SK-N-SH (cell line): ENCODE measurements at regions not wholly inside any gene's neighbourhood (a gene's known extent, or its start where the extent isn't known, plus 50 kb on each side); places are given as distances from the start of the nearest gene placed in this dataset.

Source experiments
- CTCF ChIA-PET: fragments of 300-600, 350-600 bp; formaldehyde crosslinking; extraction: SDS; loops from one replicate; lab custom pipeline; 2021; lab: Yijun Ruan, JAX
- POLR2A ChIA-PET: fragments of 350-600 bp; sonication (Branson Sonifier 250); formaldehyde crosslinking; extraction: SDS; loops from one replicate; lab custom pipeline; 2020; ENCODE audit warnings: antibody characterized with exemption, inconsistent platforms; lab: Yijun Ruan, JAX
- DNase-seq: peaks from one replicate; pipeline ENCODE4 v3.0.0; 2012
- H2AFZ ChIP-seq: fragments of 200-600 bp; sonication (generic); 2 replicates; pipeline ENCODE4 v1.8.1; 2016; ENCODE audit warnings: antibody characterized with exemption, mild to moderate bottlenecking, low read depth
- H3F3A ChIP-seq: fragments of 200-600 bp; sonication (generic); replicated peaks from 2 replicates; pipeline ENCODE3; 2016; ENCODE audit warnings: antibody characterized with exemption, mild to moderate bottlenecking; ENCODE audit not compliant: insufficient read depth
- H3K27ac ChIP-seq, 2 experiments: fragments of 200-500 bp in 1 of 2; fragments of 200-600 bp in 1 of 2; sonication (Bioruptor generic) in 1 of 2; sonication (generic), shearing (Covaris generic) in 1 of 2; 2 replicates each; pipeline versions ENCODE4 v1.5.1 to v1.6.1; 2014 to 2016; ENCODE audit warnings: low read depth in 2 of 2, inconsistent platforms in 1 of 2, low read length in 1 of 2, mild to moderate bottlenecking in 1 of 2, mixed read lengths in 1 of 2
- H3K27me3 ChIP-seq: fragments of 200-600 bp; sonication (generic), shearing (Covaris generic); 2 replicates; pipeline ENCODE4 v1.6.1; 2016; ENCODE audit warnings: mixed run types; ENCODE audit not compliant: insufficient read depth
- H3K36me3 ChIP-seq, 2 experiments: fragments of 200-500 bp in 1 of 2; fragments of 200-600 bp in 1 of 2; sonication (Bioruptor generic) in 1 of 2; sonication (generic) in 1 of 2; replicated peaks in 1 of 2; 2 replicates each; pipeline versions ENCODE3 to v1.5.1; 2014 to 2016; ENCODE audit warnings: low read length in 1 of 2, mild to moderate bottlenecking in 1 of 2; ENCODE audit not compliant: insufficient read depth in 2 of 2, control insufficient read depth in 1 of 2
- H3K4me1 ChIP-seq, 2 experiments: fragments of 200-500 bp in 1 of 2; fragments of 200-600 bp in 1 of 2; sonication (Bioruptor generic) in 1 of 2; sonication (generic), shearing (Covaris generic) in 1 of 2; 2 replicates each; pipeline versions ENCODE4 v1.5.1 to v1.6.1; 2014 to 2016; ENCODE audit warnings: low read depth in 1 of 2, low read length in 1 of 2, mixed run types in 1 of 2; ENCODE audit not compliant: insufficient read depth in 2 of 2, control insufficient read depth in 1 of 2
- H3K4me2 ChIP-seq: fragments of 200-600 bp; sonication (generic), shearing (Covaris generic); 2 replicates; pipeline ENCODE4 v1.6.1; 2017; ENCODE audit warnings: mixed run types
- H3K4me3 ChIP-seq, 2 experiments: fragments of 200-500 bp in 1 of 2; fragments of 200-600 bp in 1 of 2; sonication (Bioruptor generic) in 1 of 2; sonication (generic), shearing (Covaris generic) in 1 of 2; 2 replicates each; pipeline versions ENCODE4 v1.5.1 to v1.8.1; 2014 to 2016; ENCODE audit warnings: low read depth in 2 of 2, inconsistent platforms in 1 of 2, low read length in 1 of 2, mild to moderate bottlenecking in 1 of 2, mixed read lengths in 1 of 2, moderate library complexity in 1 of 2
- H3K79me2 ChIP-seq: fragments of 200-600 bp; sonication (generic); 2 replicates; pipeline ENCODE4 v1.8.1; 2017; ENCODE audit warnings: mild to moderate bottlenecking; ENCODE audit not compliant: insufficient read depth
- H3K9ac ChIP-seq: fragments of 200-600 bp; sonication (generic); 2 replicates; pipeline ENCODE4 v1.6.1; 2017; ENCODE audit warnings: mixed run types
- H3K9me2 ChIP-seq: fragments of 200-600 bp; sonication (generic); 2 replicates; pipeline ENCODE4 v1.6.1; 2017; ENCODE audit warnings: mixed run types
- H3K9me3 ChIP-seq: fragments of 200-600 bp; sonication (generic); 2 replicates; pipeline ENCODE4 v1.6.1; 2017; ENCODE audit warnings: mixed run types, mild to moderate bottlenecking, moderate library complexity
- H4K20me1 ChIP-seq: fragments of 200-600 bp; sonication (generic); 2 replicates; pipeline ENCODE4 v1.6.1; 2017; ENCODE audit warnings: mild to moderate bottlenecking, mixed run types; ENCODE audit not compliant: insufficient read depth
- CHD2 ChIP-seq: fragments of 150-350 bp; IDR thresholded peaks from 2 replicates; pipeline ENCODE4 v1.6.1; 2018; ENCODE audit warnings: low read length; ENCODE audit not compliant: partially characterized antibody
- ELF1 ChIP-seq: IDR thresholded peaks from 2 replicates; pipeline ENCODE4 v1.4.0; 2012
- EZH2phosphoT487 ChIP-seq: fragments of 200-600 bp; sonication (generic); IDR thresholded peaks from 2 replicates; pipeline ENCODE4 v1.6.1; 2017; ENCODE audit warnings: low read depth, mixed run types, mild to moderate bottlenecking, antibody characterized with exemption, moderate library complexity, borderline replicate concordance
- FOSL2 ChIP-seq: IDR thresholded peaks from 2 replicates; pipeline ENCODE4 v1.4.0; 2012; ENCODE audit warnings: low read depth, mild to moderate bottlenecking, moderate library complexity, borderline replicate concordance
- FOXM1 ChIP-seq: IDR thresholded peaks from 2 replicates; pipeline ENCODE4 v1.4.0; 2012; ENCODE audit warnings: low read depth, mild to moderate bottlenecking
- GABPA ChIP-seq: IDR thresholded peaks from 2 replicates; pipeline ENCODE4 v1.4.0; 2012; ENCODE audit warnings: low read depth, mild to moderate bottlenecking
- GATA2 ChIP-seq: sonication (generic); formaldehyde crosslinking; IDR thresholded peaks from 2 replicates; pipeline ENCODE4 v1.5.0; 2020; ENCODE audit warnings: mild to moderate bottlenecking, missing genetic modification reagents
- MAX ChIP-seq: IDR thresholded peaks from 2 replicates; pipeline ENCODE4 v1.4.0; 2012; ENCODE audit warnings: low read depth
- MEF2A ChIP-seq: IDR thresholded peaks from 2 replicates; pipeline ENCODE4 v1.4.0; 2012; ENCODE audit warnings: low read depth, borderline replicate concordance
- MXI1 ChIP-seq: IDR thresholded peaks from 2 replicates; pipeline ENCODE4 v1.6.1; 2012; ENCODE audit warnings: mild to moderate bottlenecking, low read depth, low read length, improper control_type of control experiment
- NFIC ChIP-seq: IDR thresholded peaks from 2 replicates; pipeline ENCODE4 v1.4.0; 2012; ENCODE audit warnings: borderline replicate concordance
- POLR2AphosphoS5 ChIP-seq: IDR thresholded peaks from 2 replicates; pipeline ENCODE4 v1.6.1; 2012; ENCODE audit warnings: low read depth, low read length
- RCOR1 ChIP-seq: fragments of 150-350 bp; IDR thresholded peaks from 2 replicates; pipeline ENCODE4 v1.6.1; 2017; ENCODE audit warnings: antibody characterized with exemption, low read length
- RFX5 ChIP-seq: IDR thresholded peaks from 2 replicates; pipeline ENCODE4 v1.6.1; 2012; ENCODE audit warnings: mild to moderate bottlenecking, improper control_type of control experiment, low read length
- RXRA ChIP-seq: IDR thresholded peaks from 2 replicates; pipeline ENCODE4 v1.4.0; 2012; ENCODE audit warnings: low read depth, mild to moderate bottlenecking, borderline replicate concordance
- SIN3A ChIP-seq: IDR thresholded peaks from 2 replicates; pipeline ENCODE4 v1.6.1; 2012; ENCODE audit warnings: low read depth, mild to moderate bottlenecking, low read length, moderate library complexity, borderline replicate concordance
- TAF1 ChIP-seq: IDR thresholded peaks from 2 replicates; pipeline ENCODE4 v1.6.1; 2012; ENCODE audit warnings: low read depth, mild to moderate bottlenecking, low read length, moderate library complexity, borderline replicate concordance
- TCF12 ChIP-seq: IDR thresholded peaks from 2 replicates; pipeline ENCODE4 v1.4.0; 2012
- TEAD4 ChIP-seq: IDR thresholded peaks from 2 replicates; pipeline ENCODE4 v1.4.0; 2012; ENCODE audit warnings: mild to moderate bottlenecking, borderline replicate concordance; ENCODE audit not compliant: insufficient read depth
- WGBS: methylation state at CpG from one replicate; pipeline ENCODE4 v1.1.6; 2017; ENCODE audit warnings: low lambda C conversion rate; 5-methylcytosine and 5-hydroxymethylcytosine counted together
- TF ChIP-seq, protein P1 (sequence below): IDR thresholded peaks from 2 replicates; pipeline ENCODE4 v1.4.0; 2012; ENCODE audit warnings: low read depth, borderline replicate concordance
- TF ChIP-seq, protein P2 (sequence below): fragments of 200-600 bp; sonication (generic); IDR thresholded peaks from 2 replicates; pipeline ENCODE4 v1.6.1; 2017; ENCODE audit warnings: antibody characterized with exemption, mild to moderate bottlenecking, moderate library complexity

DNA sequence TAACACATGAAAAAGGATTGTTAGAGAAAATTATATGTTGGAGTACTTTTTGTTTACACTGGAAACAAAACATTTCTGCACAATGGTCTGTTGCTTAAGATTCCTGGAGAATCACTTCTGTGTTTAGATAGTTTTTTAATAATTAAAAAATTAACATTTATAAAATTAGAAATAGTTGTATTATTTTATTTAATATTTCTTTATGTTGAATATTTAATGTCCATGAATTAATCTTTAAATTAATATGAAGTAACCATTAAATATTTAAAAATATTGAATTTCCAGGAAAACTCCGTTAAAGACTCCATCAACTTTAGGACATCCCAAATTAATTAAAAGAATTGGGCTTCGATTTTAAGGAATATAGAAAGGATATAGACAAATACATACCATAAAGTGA lies 797.1 kb upstream of the GALNTL6 start (continued):
- TF ChIP-seq MEF2A (no peak), RFX5 (no peak), GATA2 (CRISPR knock-in tag) (no peak), TEAD4 (no peak), GABPA (no peak), MAX (no peak), NFIC (no peak)
- TF ChIP-seq, protein P1, sequence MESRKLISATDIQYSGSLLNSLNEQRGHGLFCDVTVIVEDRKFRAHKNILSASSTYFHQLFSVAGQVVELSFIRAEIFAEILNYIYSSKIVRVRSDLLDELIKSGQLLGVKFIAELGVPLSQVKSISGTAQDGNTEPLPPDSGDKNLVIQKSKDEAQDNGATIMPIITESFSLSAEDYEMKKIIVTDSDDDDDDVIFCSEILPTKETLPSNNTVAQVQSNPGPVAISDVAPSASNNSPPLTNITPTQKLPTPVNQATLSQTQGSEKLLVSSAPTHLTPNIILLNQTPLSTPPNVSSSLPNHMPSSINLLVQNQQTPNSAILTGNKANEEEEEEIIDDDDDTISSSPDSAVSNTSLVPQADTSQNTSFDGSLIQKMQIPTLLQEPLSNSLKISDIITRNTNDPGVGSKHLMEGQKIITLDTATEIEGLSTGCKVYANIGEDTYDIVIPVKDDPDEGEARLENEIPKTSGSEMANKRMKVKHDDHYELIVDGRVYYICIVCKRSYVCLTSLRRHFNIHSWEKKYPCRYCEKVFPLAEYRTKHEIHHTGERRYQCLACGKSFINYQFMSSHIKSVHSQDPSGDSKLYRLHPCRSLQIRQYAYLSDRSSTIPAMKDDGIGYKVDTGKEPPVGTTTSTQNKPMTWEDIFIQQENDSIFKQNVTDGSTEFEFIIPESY, result no peak

GRCh38 chr4:171015441-171015840 lies 797.8 kb upstream of the GALNTL6 start:
- Histone ChIP-seq H3F3A (no peaks in the 10 kb centered on the region), H3K36me3 (no peaks in the 10 kb centered on the region), H3K27ac (no peak overlapping the region), H3K79me2 (no peaks in the 10 kb centered on the region), H3K4me1 (no peaks in the 10 kb centered on the region), H3K4me2 (no peak overlapping the region), H3K9ac (no peak overlapping the region), H3K4me3 (no peak overlapping the region), H4K20me1 (no peaks in the 10 kb centered on the region), H2AFZ (no peak overlapping the region), H3K27me3 (no peaks in the 10 kb centered on the region), H3K9me3 (no peaks in the 10 kb centered on the region), H3K9me2 (no peaks in the 10 kb centered on the region)
- ChIA-PET CTCF (no interaction called here), POLR2A (no interaction called here)
- 2% methylated on average over 1 of the region's 1 CpG for WGBS
- no peak for DNase-seq
- TF ChIP-seq EZH2phosphoT487, result no peak
- TF ChIP-seq RFX5, result no peak
- TF ChIP-seq FOXM1, result no peak
- TF ChIP-seq RCOR1, result no peak
- no peak for TF ChIP-seq GATA2 (CRISPR knock-in tag)
- TF ChIP-seq CHD2, result no peak
- no peak for TF ChIP-seq TEAD4
- no peak for TF ChIP-seq ELF1
- no peak for TF ChIP-seq TCF12
- TF ChIP-seq, protein P1, result no peak
- no peak for TF ChIP-seq GABPA
- TF ChIP-seq RXRA, result no peak
- TF ChIP-seq SIN3A, result no peak
- TF ChIP-seq TAF1, result no peak
- no peak for TF ChIP-seq POLR2AphosphoS5
- TF ChIP-seq, protein P2, sequence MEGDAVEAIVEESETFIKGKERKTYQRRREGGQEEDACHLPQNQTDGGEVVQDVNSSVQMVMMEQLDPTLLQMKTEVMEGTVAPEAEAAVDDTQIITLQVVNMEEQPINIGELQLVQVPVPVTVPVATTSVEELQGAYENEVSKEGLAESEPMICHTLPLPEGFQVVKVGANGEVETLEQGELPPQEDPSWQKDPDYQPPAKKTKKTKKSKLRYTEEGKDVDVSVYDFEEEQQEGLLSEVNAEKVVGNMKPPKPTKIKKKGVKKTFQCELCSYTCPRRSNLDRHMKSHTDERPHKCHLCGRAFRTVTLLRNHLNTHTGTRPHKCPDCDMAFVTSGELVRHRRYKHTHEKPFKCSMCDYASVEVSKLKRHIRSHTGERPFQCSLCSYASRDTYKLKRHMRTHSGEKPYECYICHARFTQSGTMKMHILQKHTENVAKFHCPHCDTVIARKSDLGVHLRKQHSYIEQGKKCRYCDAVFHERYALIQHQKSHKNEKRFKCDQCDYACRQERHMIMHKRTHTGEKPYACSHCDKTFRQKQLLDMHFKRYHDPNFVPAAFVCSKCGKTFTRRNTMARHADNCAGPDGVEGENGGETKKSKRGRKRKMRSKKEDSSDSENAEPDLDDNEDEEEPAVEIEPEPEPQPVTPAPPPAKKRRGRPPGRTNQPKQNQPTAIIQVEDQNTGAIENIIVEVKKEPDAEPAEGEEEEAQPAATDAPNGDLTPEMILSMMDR, result no peak
- no peak for TF ChIP-seq FOSL2
- no peak for TF ChIP-seq MXI1
